HepG2 (cell line): ENCODE measurements at regions not wholly inside any gene's neighbourhood (a gene's known extent, or its start where the extent isn't known, plus 50 kb on each side); places are given as distances from the start of the nearest gene placed in this dataset.

Source experiments
- ATAC-seq: fragments of 200-7000 bp; cut with Tn5 transposase; 3 replicates; pipeline ENCODE4 v1.9.1; 2020; ENCODE audit warnings: mild to moderate bottlenecking, moderate library complexity
- BruUV-seq: library from RNA; stranded (reverse); fragments of 400-500 nt; replicated peaks from 2 replicates; lab custom pipeline; 2021; lab: Mats Ljungman, UMichigan
- CTCF ChIA-PET: fragments of 300-600 bp; formaldehyde crosslinking; extraction: SDS; loops from one replicate; lab custom pipeline; 2021; ENCODE audit warnings: low total read pairs, inconsistent platforms, low intra/inter-chr PET ratio; lab: Yijun Ruan, JAX
- POLR2A ChIA-PET: fragments of 350-600 bp; sonication (Branson Sonifier 250); formaldehyde crosslinking; loops from one replicate; lab custom pipeline; 2020; ENCODE audit warnings: antibody characterized with exemption, inconsistent platforms; lab: Yijun Ruan, JAX
- DNase-seq: peaks from one replicate; pipeline ENCODE4 v3.0.0-alpha.2; 2015; ENCODE audit warnings: low spot score
- FAIRE-seq: peaks from 3 replicates; lab custom pipeline; 2011; peaks lifted over from hg19 to GRCh38; lab: Jason Lieb, UNC
- H2AFZ ChIP-seq: one replicate; pipeline ENCODE4 v1.6.1; 2011; ENCODE audit warnings: low read length, inconsistent platforms
- H3K27ac ChIP-seq: fragments of 300-600 bp; 3 replicates; pipeline ENCODE4 v1.8.0; 2011; ENCODE audit warnings: mixed run types, mild to moderate bottlenecking, mixed read lengths, low read length, inconsistent platforms; ENCODE audit not compliant: insufficient read depth; ENCODE audit errors: extremely low read length
- H3K27me3 ChIP-seq, 2 experiments: fragments of 200-600 bp in 1 of 2; 2 replicates in 1 of 2; 3 replicates in 1 of 2; pipeline versions ENCODE4 v1.6.0 to v1.8.0; 2011; ENCODE audit warnings: low read length in 2 of 2, mild to moderate bottlenecking in 2 of 2, moderate library complexity in 2 of 2, inconsistent platforms in 1 of 2; ENCODE audit not compliant: insufficient read depth in 2 of 2, control insufficient read depth in 1 of 2
- H3K36me3 ChIP-seq, 2 experiments: fragments of 200-600 bp in 1 of 2; replicated peaks in 1 of 2; 2 replicates in 1 of 2; 3 replicates in 1 of 2; pipeline versions ENCODE4 v1.5.1 to v1.8.0; 2011; ENCODE audit warnings: low read length in 2 of 2, inconsistent platforms in 1 of 2; ENCODE audit not compliant: insufficient read depth in 2 of 2, control insufficient read depth in 1 of 2
- H3K4me1 ChIP-seq: 2 replicates; pipeline ENCODE4 v1.5.1; 2012; ENCODE audit warnings: low read length, inconsistent platforms; ENCODE audit not compliant: insufficient read depth
- H3K4me2 ChIP-seq: 2 replicates; pipeline ENCODE4 v1.6.0; 2011; ENCODE audit warnings: low read depth, low read length, inconsistent platforms
- H3K4me3 ChIP-seq, 3 experiments: fragments of 200-600 bp in 1 of 3; sonication (generic), shearing (Covaris generic) in 1 of 3; replicated peaks in 1 of 3; 2 replicates each; pipeline ENCODE4 v1.5.1; 2011 to 2016; ENCODE audit warnings: low read length in 3 of 3, inconsistent platforms in 2 of 3, low read depth in 2 of 3, mild to moderate bottlenecking in 2 of 3, control low read depth in 1 of 3, mixed read lengths in 1 of 3; ENCODE audit not compliant: insufficient read depth in 1 of 3
- H3K79me2 ChIP-seq: one replicate; pipeline ENCODE4 v1.6.1; 2011; ENCODE audit warnings: low read length, inconsistent platforms; ENCODE audit not compliant: insufficient read depth
- H3K9ac ChIP-seq: 2 replicates; pipeline ENCODE4 v1.6.0; 2011; ENCODE audit warnings: mild to moderate bottlenecking, low read depth, low read length, inconsistent platforms; ENCODE audit not compliant: insufficient read depth
- H3K9me3 ChIP-seq: 2 replicates; pipeline ENCODE4 v1.5.1; 2012; ENCODE audit warnings: mild to moderate bottlenecking, low read length
- H4K20me1 ChIP-seq: 2 replicates; pipeline ENCODE4 v1.6.0; 2011; ENCODE audit warnings: inconsistent platforms, mild to moderate bottlenecking, low read length, moderate library complexity; ENCODE audit not compliant: insufficient read depth
- CCDC6 ChIP-seq: sonication (generic); formaldehyde crosslinking; IDR thresholded peaks from 2 replicates; pipeline ENCODE4 v1.8.1; 2022; ENCODE audit warnings: mild to moderate bottlenecking, missing genetic modification reagents, moderate library complexity
- SMAD1 ChIP-seq: sonication (generic); formaldehyde crosslinking; IDR thresholded peaks from 2 replicates; pipeline ENCODE4 v1.4.0; 2020; ENCODE audit warnings: missing genetic modification reagents, low read depth, mild to moderate bottlenecking, borderline replicate concordance
- U2AF2 ChIP-seq: fragments of 200-400 bp; formaldehyde crosslinking; IDR thresholded peaks from 2 replicates; pipeline ENCODE4 v1.6.1; 2017; ENCODE audit warnings: low read depth, mild to moderate bottlenecking, low read length
- WIZ ChIP-seq: sonication (generic); formaldehyde crosslinking; IDR thresholded peaks from 2 replicates; pipeline ENCODE4 v1.5.1; 2020; ENCODE audit warnings: mild to moderate bottlenecking, missing genetic modification reagents
- YEATS4 ChIP-seq: sonication (generic); formaldehyde crosslinking; IDR thresholded peaks from 2 replicates; pipeline ENCODE4 v1.4.0; 2020; ENCODE audit warnings: missing genetic modification reagents, borderline replicate concordance
- ZNF530 ChIP-seq: sonication (generic); formaldehyde crosslinking; IDR thresholded peaks from 2 replicates; pipeline ENCODE4 v1.5.0; 2020; ENCODE audit warnings: low read depth, mild to moderate bottlenecking, missing genetic modification reagents
- in situ Hi-C: cut with HindIII; loops from 2 replicates; pipeline ENCODE4 v1.10.0; 2017; ENCODE audit warnings: low pct_unique_long_range_greater_than_20kb; ENCODE audit not compliant: extremely low pct_ligation_motif_present
- intact Hi-C: fragments of 100-400 bp; cut with micrococcal nuclease; formaldehyde crosslinking; loops from one replicate; pipeline ENCODE4 v1.10.0; 2022; ENCODE audit not compliant: unreplicated experiment
- TF ChIP-seq, protein P1 (sequence below), 2 experiments: sonication (generic) in 1 of 2; formaldehyde crosslinking in 1 of 2; IDR thresholded peaks; 2 replicates each; pipeline versions ENCODE4 v1.6.1 to v1.9.0; 2014 to 2022; ENCODE audit warnings: antibody characterized with exemption in 1 of 2, borderline replicate concordance in 1 of 2, inconsistent platforms in 1 of 2, low read depth in 1 of 2, missing genetic modification reagents in 1 of 2
- TF ChIP-seq, protein P2 (sequence below): sonication (generic); formaldehyde crosslinking; IDR thresholded peaks from 2 replicates; pipeline ENCODE4 v1.8.1; 2022; ENCODE audit warnings: low read depth, mild to moderate bottlenecking, missing genetic modification reagents

DNA sequence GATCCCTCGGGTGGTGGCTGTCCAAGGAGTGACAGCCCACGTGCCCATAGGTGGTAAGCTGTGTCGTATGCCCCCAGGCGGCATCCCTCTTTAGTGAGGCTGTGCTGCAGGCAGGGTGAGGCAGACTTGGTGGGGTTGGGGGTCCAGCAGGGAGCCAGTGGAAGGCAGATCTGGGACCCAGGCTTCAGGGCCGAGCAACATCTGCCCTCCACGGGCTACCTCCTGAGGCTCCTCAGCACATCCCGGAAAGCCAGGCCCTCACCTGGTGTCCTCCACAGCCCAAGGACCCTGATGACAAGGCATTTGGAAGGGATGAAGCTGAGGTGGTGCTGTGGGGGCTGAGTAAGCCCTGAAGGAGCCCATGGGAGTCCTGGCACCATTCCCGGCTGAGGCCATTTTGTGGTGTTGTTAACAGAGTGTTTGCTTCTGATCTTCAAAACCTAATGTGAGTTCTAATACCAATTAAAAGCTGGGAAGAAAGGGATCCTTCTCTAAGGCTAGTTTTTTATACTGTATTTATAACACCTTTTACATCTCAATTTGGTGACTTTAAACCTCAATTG, 295.8 kb upstream of the IRX2 start (continued):
- TF ChIP-seq, protein P1, sequence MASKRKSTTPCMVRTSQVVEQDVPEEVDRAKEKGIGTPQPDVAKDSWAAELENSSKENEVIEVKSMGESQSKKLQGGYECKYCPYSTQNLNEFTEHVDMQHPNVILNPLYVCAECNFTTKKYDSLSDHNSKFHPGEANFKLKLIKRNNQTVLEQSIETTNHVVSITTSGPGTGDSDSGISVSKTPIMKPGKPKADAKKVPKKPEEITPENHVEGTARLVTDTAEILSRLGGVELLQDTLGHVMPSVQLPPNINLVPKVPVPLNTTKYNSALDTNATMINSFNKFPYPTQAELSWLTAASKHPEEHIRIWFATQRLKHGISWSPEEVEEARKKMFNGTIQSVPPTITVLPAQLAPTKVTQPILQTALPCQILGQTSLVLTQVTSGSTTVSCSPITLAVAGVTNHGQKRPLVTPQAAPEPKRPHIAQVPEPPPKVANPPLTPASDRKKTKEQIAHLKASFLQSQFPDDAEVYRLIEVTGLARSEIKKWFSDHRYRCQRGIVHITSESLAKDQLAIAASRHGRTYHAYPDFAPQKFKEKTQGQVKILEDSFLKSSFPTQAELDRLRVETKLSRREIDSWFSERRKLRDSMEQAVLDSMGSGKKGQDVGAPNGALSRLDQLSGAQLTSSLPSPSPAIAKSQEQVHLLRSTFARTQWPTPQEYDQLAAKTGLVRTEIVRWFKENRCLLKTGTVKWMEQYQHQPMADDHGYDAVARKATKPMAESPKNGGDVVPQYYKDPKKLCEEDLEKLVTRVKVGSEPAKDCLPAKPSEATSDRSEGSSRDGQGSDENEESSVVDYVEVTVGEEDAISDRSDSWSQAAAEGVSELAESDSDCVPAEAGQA (IDR thresholded peaks at IDR 0.05; ENCODE audit: low read depth) = no peak
- TF ChIP-seq, protein P1 (CRISPR knock-in tag; IDR thresholded peaks at IDR 0.05; ENCODE audit: borderline replicate concordance) = no peak
- TF ChIP-seq, protein P2, sequence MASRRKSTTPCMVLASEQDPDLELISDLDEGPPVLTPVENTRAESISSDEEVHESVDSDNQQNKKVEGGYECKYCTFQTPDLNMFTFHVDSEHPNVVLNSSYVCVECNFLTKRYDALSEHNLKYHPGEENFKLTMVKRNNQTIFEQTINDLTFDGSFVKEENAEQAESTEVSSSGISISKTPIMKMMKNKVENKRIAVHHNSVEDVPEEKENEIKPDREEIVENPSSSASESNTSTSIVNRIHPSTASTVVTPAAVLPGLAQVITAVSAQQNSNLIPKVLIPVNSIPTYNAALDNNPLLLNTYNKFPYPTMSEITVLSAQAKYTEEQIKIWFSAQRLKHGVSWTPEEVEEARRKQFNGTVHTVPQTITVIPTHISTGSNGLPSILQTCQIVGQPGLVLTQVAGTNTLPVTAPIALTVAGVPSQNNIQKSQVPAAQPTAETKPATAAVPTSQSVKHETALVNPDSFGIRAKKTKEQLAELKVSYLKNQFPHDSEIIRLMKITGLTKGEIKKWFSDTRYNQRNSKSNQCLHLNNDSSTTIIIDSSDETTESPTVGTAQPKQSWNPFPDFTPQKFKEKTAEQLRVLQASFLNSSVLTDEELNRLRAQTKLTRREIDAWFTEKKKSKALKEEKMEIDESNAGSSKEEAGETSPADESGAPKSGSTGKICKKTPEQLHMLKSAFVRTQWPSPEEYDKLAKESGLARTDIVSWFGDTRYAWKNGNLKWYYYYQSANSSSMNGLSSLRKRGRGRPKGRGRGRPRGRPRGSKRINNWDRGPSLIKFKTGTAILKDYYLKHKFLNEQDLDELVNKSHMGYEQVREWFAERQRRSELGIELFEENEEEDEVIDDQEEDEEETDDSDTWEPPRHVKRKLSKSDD = no peak

DNA sequence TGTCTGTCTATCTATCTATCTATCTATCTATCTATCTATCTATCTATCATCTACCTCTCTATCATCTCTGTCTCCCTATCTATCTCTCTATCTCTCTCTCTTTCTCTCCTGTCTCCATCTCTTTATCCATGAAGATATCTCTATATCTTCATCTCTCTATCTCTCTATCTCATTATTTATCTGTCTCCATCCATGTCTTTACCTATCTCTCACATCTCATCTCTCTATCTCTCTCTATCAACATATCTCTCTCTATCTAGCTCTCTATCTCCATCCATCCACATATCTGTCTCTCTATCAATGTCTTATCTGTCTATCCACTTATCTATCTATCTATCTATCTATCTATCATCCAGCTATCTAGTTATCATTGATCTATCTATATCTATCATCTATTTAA, 292.1 kb upstream of the IRX2 start:
- H3K4me3 ChIP-seq = no peak overlapping the region
- no peak overlapping the region for H3K27ac ChIP-seq
- H3K9ac ChIP-seq = no peak overlapping the region
- ChIA-PET CTCF (no interaction called here), POLR2A (no interaction called here)
- no peak for DNase-seq
- no peak for ATAC-seq
- H3K9me3 ChIP-seq = no peaks in the 10 kb centered on the region
- H4K20me1 ChIP-seq = no peaks in the 10 kb centered on the region
- H3K4me1 ChIP-seq = no peaks in the 10 kb centered on the region
- no peak overlapping the region for H2AFZ ChIP-seq
- no peak overlapping the region for H3K4me2 ChIP-seq
- in situ Hi-C loops = no loop called here
- intact Hi-C loops = no loop called here
- BruUV-seq = no TSS peak
- H3K27me3 ChIP-seq = no peaks in the 10 kb centered on the region
- no peaks in the 10 kb centered on the region for H3K79me2 ChIP-seq
- no peaks in the 10 kb centered on the region for H3K36me3 ChIP-seq
- FAIRE-seq = no peak
- TF ChIP-seq SMAD1 (CRISPR knock-in tag) (no peak), U2AF2 (no peak), WIZ (CRISPR knock-in tag) (no peak), ZNF530 (CRISPR knock-in tag) (no peak), CCDC6 (no peak), YEATS4 (CRISPR knock-in tag) (no peak)
